A549 (cell line): ENCODE measurements at regions not wholly inside any gene's neighbourhood (a gene's known extent, or its start where the extent isn't known, plus 50 kb on each side); places are given as distances from the start of the nearest gene placed in this dataset.

ENCODE experiments used
- POLR2A ChIP-seq: IDR thresholded peaks from 2 replicates; pipeline ENCODE4 v1.6.1; 2012; ENCODE audit warnings: mild to moderate bottlenecking, low read length
- TF ChIP-seq, protein P1 (sequence below): fragments of >200 bp; sonication (Bioruptor Twin); formaldehyde crosslinking; IDR thresholded peaks from 3 replicates; pipeline ENCODE4 v1.5.1; 2016

DNA sequence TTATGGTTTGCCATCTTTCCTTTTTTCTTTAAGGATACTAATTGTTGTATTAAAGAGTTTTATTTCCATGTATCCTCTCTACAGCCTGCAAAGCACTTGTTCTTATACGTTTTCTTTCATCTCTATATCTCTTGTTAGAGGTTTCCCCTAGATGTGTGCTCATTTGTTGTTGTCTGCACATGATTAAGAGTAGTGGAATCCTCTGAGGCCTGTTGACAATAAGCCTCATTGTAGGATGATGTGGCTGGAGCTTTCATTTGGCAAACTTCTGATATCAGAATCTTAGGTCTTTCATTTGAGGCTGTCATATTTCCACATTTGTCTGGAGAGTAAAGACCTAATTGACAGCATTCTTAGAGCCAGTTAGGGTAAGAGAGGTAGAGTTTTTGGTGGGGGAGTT is 506.0 kb downstream of the DIPK2A start:
- TF ChIP-seq, protein P1, sequence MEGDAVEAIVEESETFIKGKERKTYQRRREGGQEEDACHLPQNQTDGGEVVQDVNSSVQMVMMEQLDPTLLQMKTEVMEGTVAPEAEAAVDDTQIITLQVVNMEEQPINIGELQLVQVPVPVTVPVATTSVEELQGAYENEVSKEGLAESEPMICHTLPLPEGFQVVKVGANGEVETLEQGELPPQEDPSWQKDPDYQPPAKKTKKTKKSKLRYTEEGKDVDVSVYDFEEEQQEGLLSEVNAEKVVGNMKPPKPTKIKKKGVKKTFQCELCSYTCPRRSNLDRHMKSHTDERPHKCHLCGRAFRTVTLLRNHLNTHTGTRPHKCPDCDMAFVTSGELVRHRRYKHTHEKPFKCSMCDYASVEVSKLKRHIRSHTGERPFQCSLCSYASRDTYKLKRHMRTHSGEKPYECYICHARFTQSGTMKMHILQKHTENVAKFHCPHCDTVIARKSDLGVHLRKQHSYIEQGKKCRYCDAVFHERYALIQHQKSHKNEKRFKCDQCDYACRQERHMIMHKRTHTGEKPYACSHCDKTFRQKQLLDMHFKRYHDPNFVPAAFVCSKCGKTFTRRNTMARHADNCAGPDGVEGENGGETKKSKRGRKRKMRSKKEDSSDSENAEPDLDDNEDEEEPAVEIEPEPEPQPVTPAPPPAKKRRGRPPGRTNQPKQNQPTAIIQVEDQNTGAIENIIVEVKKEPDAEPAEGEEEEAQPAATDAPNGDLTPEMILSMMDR, result no peak
- no peak for TF ChIP-seq POLR2A
